Hepatocyte (in vitro differentiated cells): ENCODE measurements at regions not wholly inside any gene's neighbourhood (a gene's known extent, or its start where the extent isn't known, plus 50 kb on each side); places are given as distances from the start of the nearest gene placed in this dataset.
A peak's percentile ranks its signal among the peaks of the same experiment; 100 is the strongest.
"Not testable (repeated sequence)": the region's sequence is repeated elsewhere in the genome, so short reads cannot be mapped to it uniquely, and the experiment has no call there.

Experiments used
- DNase-seq: peaks from one replicate; pipeline ENCODE4 v3.0.0-alpha.2; 2016; ENCODE audit warnings: low spot score
- H2AFZ ChIP-seq: fragments of 200-600 bp; sonication (generic); 2 replicates; pipeline ENCODE4 v1.6.0; 2016; ENCODE audit warnings: antibody characterized with exemption, mild to moderate bottlenecking
- H3K27ac ChIP-seq: fragments of 200-600 bp; sonication (generic); 2 replicates; pipeline ENCODE4 v1.5.1; 2016; ENCODE audit warnings: mild to moderate bottlenecking
- H3K27me3 ChIP-seq: fragments of 200-600 bp; sonication (generic); 2 replicates; pipeline ENCODE4 v1.6.1; 2016
- H3K36me3 ChIP-seq: fragments of 200-600 bp; sonication (generic); replicated peaks from 2 replicates; pipeline ENCODE4 v1.5.1; 2016; ENCODE audit warnings: low read depth; ENCODE audit not compliant: insufficient read depth
- H3K4me1 ChIP-seq: fragments of 200-600 bp; sonication (generic); 2 replicates; pipeline ENCODE4 v1.5.1; 2016; ENCODE audit warnings: mild to moderate bottlenecking, moderate library complexity; ENCODE audit not compliant: insufficient read depth
- H3K4me2 ChIP-seq: fragments of 200-600 bp; sonication (generic); 2 replicates; pipeline ENCODE4 v1.6.0; 2016
- H3K4me3 ChIP-seq: fragments of 200-600 bp; sonication (generic); 2 replicates; pipeline ENCODE4 v1.5.1; 2016; ENCODE audit warnings: mild to moderate bottlenecking
- H3K79me2 ChIP-seq: fragments of 200-600 bp; sonication (generic); 2 replicates; pipeline ENCODE4 v1.6.0; 2017; ENCODE audit warnings: mild to moderate bottlenecking
- H3K9me2 ChIP-seq: fragments of 200-600 bp; sonication (generic); replicated peaks from 2 replicates; pipeline ENCODE4 v1.6.0; 2017; ENCODE audit warnings: mild to moderate bottlenecking; ENCODE audit not compliant: insufficient read depth
- H3K9me3 ChIP-seq: fragments of 200-600 bp; sonication (generic); 2 replicates; pipeline ENCODE4 v1.5.1; 2016; ENCODE audit warnings: low read depth, mild to moderate bottlenecking
- H4K20me1 ChIP-seq: fragments of 200-600 bp; sonication (generic); 2 replicates; pipeline ENCODE4 v1.6.0; 2016; ENCODE audit warnings: mild to moderate bottlenecking; ENCODE audit not compliant: insufficient read depth, poor library complexity, severe bottlenecking
- EZH2 ChIP-seq: fragments of 200-600 bp; sonication (generic); IDR thresholded peaks from 2 replicates; pipeline ENCODE4 v1.6.1; 2016; ENCODE audit warnings: antibody characterized with exemption, mild to moderate bottlenecking, borderline replicate concordance
- EZH2phosphoT487 ChIP-seq: fragments of 200-600 bp; sonication (generic); IDR thresholded peaks from one replicate; pipeline ENCODE4 v1.6.1; 2018; ENCODE audit warnings: antibody characterized with exemption, mild to moderate bottlenecking, low read depth, moderate library complexity; ENCODE audit not compliant: unreplicated experiment, severe bottlenecking
- WGBS: methylation state at CpG from one replicate; pipeline ENCODE4 v1.1.6; 2016; ENCODE audit warnings: low lambda C conversion rate; ENCODE audit errors: missing lambda C conversion rate; 5-methylcytosine and 5-hydroxymethylcytosine counted together
- TF ChIP-seq, protein P1 (sequence below): fragments of 200-600 bp; sonication (generic); IDR thresholded peaks from 2 replicates; pipeline ENCODE4 v1.5.1; 2016; ENCODE audit warnings: antibody characterized with exemption, mild to moderate bottlenecking; ENCODE audit not compliant: poor library complexity

DNA sequence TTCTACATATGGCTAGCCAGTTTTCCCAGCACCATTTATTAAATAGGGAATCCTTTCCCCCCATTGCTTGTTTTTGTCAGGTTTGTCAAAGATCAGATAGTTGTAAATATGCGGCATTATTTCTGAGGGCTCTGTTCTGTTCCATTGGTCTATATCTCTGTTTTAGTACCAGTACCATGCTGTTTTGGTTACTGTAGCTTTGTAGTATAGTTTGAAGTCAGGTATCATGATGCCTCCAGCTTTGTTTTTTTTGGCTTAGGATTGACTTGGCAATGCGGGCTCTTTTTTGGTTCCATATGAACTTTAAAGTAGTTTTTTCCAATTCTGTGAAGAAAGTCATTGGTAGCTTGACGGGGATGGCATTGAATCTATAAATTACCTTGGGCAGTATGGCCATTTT lies 60.0 kb upstream of the GPC3 start:
- H3K27me3 ChIP-seq, H3K4me2 ChIP-seq, H3K4me3 ChIP-seq, H3K9me3 ChIP-seq, DNase-seq, H4K20me1 ChIP-seq, H3K36me3 ChIP-seq, H3K4me1 ChIP-seq, H3K9me2 ChIP-seq, H3K27ac ChIP-seq, H3K79me2 ChIP-seq, H2AFZ ChIP-seq: not testable (repeated sequence)
- WGBS: 92% methylated on average over 2 of the region's 3 CpGs

- 77% methylated on average over 3 of the region's 3 CpGs for WGBS
- H3K9me2 ChIP-seq, H2AFZ ChIP-seq, H3K27ac ChIP-seq, H3K27me3 ChIP-seq, H3K9me3 ChIP-seq, DNase-seq, H3K79me2 ChIP-seq, H3K4me1 ChIP-seq, H4K20me1 ChIP-seq, H3K4me2 ChIP-seq, H3K4me3 ChIP-seq, H3K36me3 ChIP-seq: not testable (repeated sequence)
Measured at GRCh38 chrX:134067107-134067506, 81.7 kb upstream of the GPC3 start.

DNA sequence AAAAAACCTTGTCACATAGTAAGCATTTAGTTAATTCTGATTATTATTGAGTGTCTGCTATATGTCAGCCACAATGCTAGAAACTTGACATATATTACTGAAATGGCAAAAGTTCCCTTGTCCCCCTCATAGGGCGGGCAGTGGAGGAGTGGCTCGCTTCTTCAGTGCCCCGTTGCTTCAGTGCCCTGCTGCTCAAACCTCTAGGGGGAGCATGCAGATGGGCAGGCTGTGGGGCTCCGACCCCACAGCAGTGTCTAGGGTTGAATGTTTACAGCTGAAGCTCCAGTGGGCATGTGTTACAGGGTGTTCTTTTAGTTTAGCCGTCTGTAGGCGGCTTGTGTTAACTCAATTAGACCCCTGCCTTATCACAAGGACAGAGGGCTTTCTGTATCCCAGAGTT lies 86.5 kb upstream of the GPC3 start:
- not testable (repeated sequence) for H3K27me3 ChIP-seq, H3K27ac ChIP-seq, H3K4me1 ChIP-seq, H3K4me2 ChIP-seq, DNase-seq, H3K9me3 ChIP-seq, H2AFZ ChIP-seq, H3K79me2 ChIP-seq, H3K4me3 ChIP-seq, H4K20me1 ChIP-seq, H3K36me3 ChIP-seq, H3K9me2 ChIP-seq
- 70% methylated on average over 6 of the region's 6 CpGs for whole genome bisulfite sequencing

GRCh38 chrX:134073341-134073740 lies 87.9 kb upstream of the GPC3 start:
- Histone ChIP-seq H3K27ac (no peak overlapping the region), H4K20me1 (no peaks in the 10 kb centered on the region), H3K79me2 (no peaks in the 10 kb centered on the region), H3K36me3 (no peaks in the 10 kb centered on the region), H3K27me3 (no peaks in the 10 kb centered on the region), H3K4me3 (no peak overlapping the region), H3K4me2 (no peak overlapping the region), H2AFZ (no peak overlapping the region), H3K4me1 (no peaks in the 10 kb centered on the region), H3K9me3 (no peaks in the 10 kb centered on the region), H3K9me2 (no peaks in the 10 kb centered on the region)
- 64% methylated on average over 2 of the region's 2 CpGs for WGBS
- no peak for DNase-seq
- TF ChIP-seq, protein P1, sequence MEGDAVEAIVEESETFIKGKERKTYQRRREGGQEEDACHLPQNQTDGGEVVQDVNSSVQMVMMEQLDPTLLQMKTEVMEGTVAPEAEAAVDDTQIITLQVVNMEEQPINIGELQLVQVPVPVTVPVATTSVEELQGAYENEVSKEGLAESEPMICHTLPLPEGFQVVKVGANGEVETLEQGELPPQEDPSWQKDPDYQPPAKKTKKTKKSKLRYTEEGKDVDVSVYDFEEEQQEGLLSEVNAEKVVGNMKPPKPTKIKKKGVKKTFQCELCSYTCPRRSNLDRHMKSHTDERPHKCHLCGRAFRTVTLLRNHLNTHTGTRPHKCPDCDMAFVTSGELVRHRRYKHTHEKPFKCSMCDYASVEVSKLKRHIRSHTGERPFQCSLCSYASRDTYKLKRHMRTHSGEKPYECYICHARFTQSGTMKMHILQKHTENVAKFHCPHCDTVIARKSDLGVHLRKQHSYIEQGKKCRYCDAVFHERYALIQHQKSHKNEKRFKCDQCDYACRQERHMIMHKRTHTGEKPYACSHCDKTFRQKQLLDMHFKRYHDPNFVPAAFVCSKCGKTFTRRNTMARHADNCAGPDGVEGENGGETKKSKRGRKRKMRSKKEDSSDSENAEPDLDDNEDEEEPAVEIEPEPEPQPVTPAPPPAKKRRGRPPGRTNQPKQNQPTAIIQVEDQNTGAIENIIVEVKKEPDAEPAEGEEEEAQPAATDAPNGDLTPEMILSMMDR: no peak

DNA sequence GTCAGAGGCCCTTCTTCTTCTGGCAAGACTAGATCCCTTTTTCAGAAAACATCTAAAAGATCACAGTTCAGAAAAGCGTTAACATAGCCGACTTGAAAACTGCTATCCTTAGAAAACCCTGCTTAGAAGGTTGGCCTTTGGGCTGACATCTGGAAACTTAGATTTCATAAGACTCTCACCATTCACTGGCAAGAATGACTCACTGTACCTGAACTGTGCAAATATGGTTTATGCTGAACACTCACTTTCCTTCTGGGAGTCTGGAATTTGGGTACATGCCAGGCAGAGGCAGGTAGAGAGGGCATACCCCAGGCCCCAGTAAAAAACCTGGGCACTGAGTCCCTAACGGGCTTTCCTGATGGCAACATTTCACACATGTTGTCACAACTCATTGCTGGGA lies 88.8 kb upstream of the GPC3 start:
- Histone ChIP-seq H3K9me3 (no peaks in the 10 kb centered on the region), H2AFZ (no peak overlapping the region), H3K36me3 (no peaks in the 10 kb centered on the region), H3K4me2 (no peak overlapping the region), H3K27me3 (no peaks in the 10 kb centered on the region), H4K20me1 (no peaks in the 10 kb centered on the region), H3K9me2 (no peaks in the 10 kb centered on the region), H3K27ac (no peak overlapping the region), H3K79me2 (no peaks in the 10 kb centered on the region), H3K4me1 (no peaks in the 10 kb centered on the region), H3K4me3 (no peak overlapping the region)
- WGBS: 82% methylated on average over 3 of the region's 3 CpGs
- peak; percentile 9 for DNase-seq
- TF ChIP-seq EZH2phosphoT487 (no peak), EZH2 (no peak)
- TF ChIP-seq, protein P1: no peak
